Loucy (cell line): ENCODE measurements at regions not wholly inside any gene's neighbourhood (a gene's known extent, or its start where the extent isn't known, plus 50 kb on each side); places are given as distances from the start of the nearest gene placed in this dataset.

Source experiments
- CTCF ChIP-seq: fragments of 200-600 bp; sonication (generic); conservative IDR thresholded peaks from 2 replicates; pipeline ENCODE4 v1.5.1; 2014; ENCODE audit warnings: mild to moderate bottlenecking, antibody characterized with exemption, low read length
- EZH2phosphoT487 ChIP-seq: fragments of 200-600 bp; IDR thresholded peaks from 2 replicates; pipeline ENCODE4 v1.6.1; 2018; ENCODE audit warnings: antibody characterized with exemption, mild to moderate bottlenecking, moderate library complexity, borderline replicate concordance

GRCh38 chr2:22801071-22801470 is 583.9 kb upstream of the KLHL29 start:
- TF ChIP-seq CTCF (no peak), EZH2phosphoT487 (no peak)
